GM12801 (cell line): ENCODE measurements at regions not wholly inside any gene's neighbourhood (a gene's known extent, or its start where the extent isn't known, plus 50 kb on each side); places are given as distances from the start of the nearest gene placed in this dataset.

Experiments used
- CTCF ChIP-seq: IDR thresholded peaks from one replicate; pipeline ENCODE4 v1.5.1; 2011; ENCODE audit warnings: control low read depth; ENCODE audit not compliant: insufficient read length; ENCODE audit errors: extremely low read depth

- no peak for TF ChIP-seq CTCF
Observed at GRCh38 chr11:37552284-37552683, 954.2 kb upstream of the RAG2 start.

GRCh38 chr11:37544491-37544890 is 946.5 kb upstream of the RAG2 start:
- no peak for TF ChIP-seq CTCF

- no peak for TF ChIP-seq CTCF
Observed at GRCh38 chr11:37533830-37534229, 935.8 kb upstream of the RAG2 start.

GRCh38 chr11:37533087-37533486 is 935.1 kb upstream of the RAG2 start:
- TF ChIP-seq CTCF = no peak

- TF ChIP-seq CTCF = no peak
Observed at GRCh38 chr11:37532271-37532670, 934.2 kb upstream of the RAG2 start.

- TF ChIP-seq CTCF = no peak
Observed at GRCh38 chr11:37527545-37527944, 929.5 kb upstream of the RAG2 start.

- TF ChIP-seq CTCF = no peak
Observed at GRCh38 chr11:37525336-37525735, 927.3 kb upstream of the RAG2 start.

- no peak for TF ChIP-seq CTCF
Observed at GRCh38 chr11:37519781-37520180, 921.7 kb upstream of the RAG2 start.
